Activated T-helper 9 cell treated with anti-CD3 and anti-CD28 coated beads, Interleukin-2, amount 50 U/mL, for 16 hours (primary cell): ENCODE measurements at regions not wholly inside any gene's neighbourhood (a gene's known extent, or its start where the extent isn't known, plus 50 kb on each side); places are given as distances from the start of the nearest gene placed in this dataset.

Experiments used
- DNase-seq: peaks from one replicate; pipeline ENCODE4 v3.0.0-alpha.2; 2020; ENCODE audit warnings: low read depth

- no peak for DNase-seq
Observed at GRCh38 chr18:2036086-2036485, 535.2 kb downstream of the METTL4 start.

- no peak for DNase-seq
Observed at GRCh38 chr18:2040279-2040678, 531.0 kb downstream of the METTL4 start.

DNA sequence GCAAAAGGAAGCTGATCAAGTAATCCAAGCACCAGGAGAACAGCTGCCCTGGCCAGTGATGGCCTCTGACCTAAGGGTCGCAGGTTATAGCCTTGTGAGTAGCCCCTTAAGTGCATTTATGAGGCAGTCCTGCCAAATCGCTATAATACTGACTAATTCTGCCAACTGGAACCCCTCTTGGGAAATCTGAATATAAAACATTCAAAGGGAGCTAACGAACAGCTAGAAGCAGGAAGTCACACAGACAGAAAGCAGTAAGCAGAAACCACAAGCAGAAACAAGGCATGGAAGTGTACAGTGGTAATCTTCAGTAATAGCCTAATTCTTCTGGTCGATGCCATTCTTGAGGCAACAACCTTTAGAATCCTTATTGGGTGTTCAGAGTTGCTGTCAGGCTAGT lies 521.3 kb downstream of the METTL4 start:
- DNase-seq = no peak

DNA sequence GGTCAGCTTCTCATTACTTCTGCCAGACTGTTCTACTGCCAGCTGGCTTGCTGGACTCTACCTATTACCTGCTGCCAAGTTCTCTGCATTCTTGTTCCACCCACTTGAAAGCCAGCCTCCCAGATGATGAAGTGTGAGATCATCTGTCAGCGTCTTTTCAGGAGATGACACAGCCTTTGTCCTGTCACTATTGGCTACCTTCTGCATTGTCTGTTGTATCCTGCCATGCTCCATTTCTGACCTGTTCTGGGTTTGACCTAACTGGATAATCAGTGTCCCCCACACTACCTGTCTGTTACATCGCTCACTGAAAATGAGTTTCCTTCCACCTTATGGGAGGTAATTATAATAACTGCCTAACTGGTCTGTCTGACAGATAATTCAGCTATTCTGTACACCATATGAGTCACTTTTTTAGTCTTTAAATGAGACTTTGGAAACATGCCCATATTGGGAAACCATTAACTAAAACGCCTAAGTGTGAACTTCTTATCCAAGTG lies 520.6 kb downstream of the METTL4 start:
- no peak for DNase-seq

DNA sequence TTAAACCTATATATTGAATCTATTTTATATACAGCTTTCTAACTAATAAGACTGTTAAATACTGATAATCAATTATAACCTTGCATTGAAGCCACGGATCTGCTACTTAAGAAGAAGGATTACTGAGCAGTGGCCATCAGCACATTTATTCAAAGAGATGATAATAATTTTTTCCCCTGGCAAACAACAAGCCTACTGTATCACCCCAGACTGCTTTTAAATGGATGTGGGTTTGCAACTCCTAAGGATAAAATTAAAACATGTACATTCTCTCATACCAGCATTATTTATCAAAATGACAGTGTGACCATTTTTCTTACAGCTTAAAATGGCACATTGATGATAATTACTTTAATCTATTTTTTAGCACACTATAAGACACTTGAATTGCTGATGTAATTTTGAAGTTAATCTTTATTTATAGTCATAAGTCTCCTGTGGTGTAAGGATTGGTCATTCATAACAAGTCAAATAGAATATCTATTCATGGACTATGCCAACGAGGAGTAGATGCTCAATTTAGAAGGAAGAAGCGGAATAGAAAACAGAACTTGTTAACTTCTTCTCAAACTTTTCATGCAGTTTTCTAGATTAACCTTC lies 517.7 kb downstream of the METTL4 start:
- DNase-seq = no peak

DNA sequence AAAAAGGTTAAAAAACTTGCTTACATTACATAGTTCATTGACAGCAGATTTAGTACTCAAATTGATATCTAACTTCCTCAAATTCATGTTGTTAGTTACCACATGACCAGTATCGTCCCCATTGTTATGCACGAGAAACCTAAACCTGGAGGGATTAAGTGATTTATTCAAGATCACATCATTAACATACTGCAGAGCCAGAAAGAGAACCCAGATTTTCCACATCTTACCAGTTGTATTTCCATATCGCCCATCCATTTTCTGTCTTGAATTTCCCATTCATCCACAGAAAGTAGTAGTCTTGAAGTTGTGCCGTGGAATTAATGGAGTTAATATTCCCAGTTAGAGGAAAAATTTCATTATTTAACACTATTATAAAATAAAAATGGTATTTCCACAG lies 512.0 kb downstream of the METTL4 start:
- no peak for DNase-seq

DNA sequence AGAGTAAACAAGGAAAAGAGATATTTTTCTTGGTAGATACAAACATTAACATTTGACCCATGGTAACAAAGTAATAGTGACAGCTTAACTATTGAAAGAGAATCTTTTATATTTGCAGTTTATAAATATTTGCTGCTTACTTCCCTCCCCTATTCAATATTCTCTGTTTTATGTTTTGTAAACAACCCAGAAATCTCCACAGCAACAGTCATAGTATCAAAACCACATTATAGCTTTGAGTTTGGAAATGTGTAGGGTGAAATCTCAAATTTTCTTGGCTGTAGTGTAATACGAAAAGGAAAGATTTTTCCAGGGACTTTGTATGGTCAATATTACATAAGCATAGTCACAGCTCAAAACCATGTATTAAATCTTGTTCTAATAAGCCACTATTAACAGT lies 511.2 kb downstream of the METTL4 start:
- no peak for DNase-seq

DNA sequence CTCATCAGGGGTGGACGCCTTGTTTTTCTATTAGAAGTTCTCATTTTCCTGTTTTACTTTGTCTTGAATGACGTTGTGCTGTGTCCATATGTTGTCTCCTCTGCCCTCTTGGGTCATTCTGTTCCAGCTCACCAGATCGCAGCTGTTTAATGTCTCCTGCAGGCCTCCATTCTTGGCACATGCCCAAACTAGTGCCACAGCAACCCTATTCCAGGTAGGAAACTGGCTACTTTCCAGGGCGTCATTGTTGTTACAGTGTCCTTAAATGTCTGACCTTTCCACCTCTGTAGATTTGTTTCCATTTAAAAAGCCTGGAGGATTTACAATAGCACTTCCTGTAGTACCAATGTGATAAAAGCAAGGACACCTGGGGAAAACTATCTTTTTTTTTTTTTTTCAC lies 500.7 kb downstream of the METTL4 start:
- DNase-seq = no peak

GRCh38 chr18:2075499-2075898 lies 495.8 kb downstream of the METTL4 start:
- no peak for DNase-seq

DNA sequence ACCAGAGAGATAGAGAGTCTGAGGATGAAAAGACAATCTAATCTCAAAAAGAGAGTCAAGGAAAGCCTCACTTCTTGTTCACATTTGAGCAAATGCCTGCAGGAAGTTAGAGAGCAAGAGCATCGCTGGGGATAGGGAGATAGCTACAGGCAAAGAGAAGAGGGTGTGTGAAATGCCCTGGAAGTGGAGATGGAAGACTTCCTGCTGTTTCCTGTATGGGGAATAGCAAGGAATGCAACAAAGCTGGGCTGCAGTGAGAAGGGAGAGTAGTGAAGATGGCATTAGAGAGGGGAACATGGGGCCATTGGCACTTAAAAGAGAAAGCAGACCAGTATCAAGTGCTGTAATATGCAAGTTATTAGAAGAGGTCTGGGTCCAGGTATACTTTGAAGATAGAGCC lies 488.6 kb downstream of the METTL4 start:
- DNase-seq = no peak

GRCh38 chr18:2083691-2084090 lies 487.6 kb downstream of the METTL4 start:
- DNase-seq = no peak

- no peak for DNase-seq
Observed at GRCh38 chr18:2086439-2086838, 484.9 kb downstream of the METTL4 start.

DNA sequence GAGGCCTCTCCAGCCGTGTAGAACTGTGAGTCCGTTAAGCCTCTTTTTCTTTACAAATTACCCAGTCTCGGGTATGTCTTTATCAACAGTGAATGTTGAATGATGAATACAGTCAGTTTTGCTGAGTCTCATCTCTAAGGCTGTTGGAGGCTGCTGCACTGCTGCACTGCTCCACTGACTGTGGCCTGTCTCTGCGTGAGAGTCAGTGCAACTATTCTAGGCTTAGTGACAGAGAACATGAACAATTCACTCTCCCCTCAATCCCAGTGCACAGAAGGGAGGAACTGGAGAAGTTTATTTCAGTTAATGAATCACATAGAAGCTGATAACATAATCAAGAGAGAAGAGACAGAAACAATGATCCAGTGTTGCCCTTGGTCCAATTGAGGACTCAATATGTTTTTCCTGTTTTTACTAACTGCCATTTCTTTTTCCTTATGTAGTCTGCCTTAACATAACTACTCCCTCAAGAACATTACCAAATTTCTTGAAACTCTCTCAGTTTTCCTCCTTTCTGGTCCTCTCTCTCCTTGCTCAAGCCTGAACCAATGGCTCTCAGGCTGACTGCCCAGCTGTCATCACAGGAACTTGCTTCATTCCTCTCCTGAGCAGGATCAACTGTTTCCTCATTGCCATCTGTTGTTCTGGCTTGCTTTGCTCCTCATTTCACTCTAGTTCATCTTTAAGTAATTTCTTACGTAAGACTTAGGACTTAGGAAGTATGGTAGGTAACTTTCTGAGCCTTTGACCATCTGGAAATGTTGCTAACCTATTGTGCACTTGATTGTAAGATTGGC lies 483.2 kb downstream of the METTL4 start:
- no peak for DNase-seq

DNA sequence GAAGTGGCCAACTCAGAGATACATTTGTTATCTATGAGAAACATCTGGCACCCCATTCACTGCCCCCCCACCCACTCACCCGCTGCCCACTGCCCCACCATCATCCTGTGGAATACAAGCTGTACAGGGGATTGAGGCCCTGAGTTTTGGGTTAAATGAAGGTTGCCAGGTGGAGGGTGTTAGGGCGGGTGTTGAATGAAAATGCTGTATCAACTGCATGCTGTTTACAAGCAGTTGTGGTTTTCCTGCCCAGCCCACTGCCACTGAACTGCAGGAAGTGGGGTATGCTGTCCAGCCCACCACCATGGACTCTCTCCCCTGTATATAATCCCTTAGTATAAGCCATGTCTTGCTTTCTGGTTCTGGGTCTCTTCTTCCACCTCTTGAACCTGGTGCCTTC lies 481.9 kb downstream of the METTL4 start:
- DNase-seq = no peak

- DNase-seq = no peak
Observed at GRCh38 chr18:2091937-2092336, 479.4 kb downstream of the METTL4 start.

- no peak for DNase-seq
Observed at GRCh38 chr18:2096551-2096950, 474.8 kb downstream of the METTL4 start.

DNA sequence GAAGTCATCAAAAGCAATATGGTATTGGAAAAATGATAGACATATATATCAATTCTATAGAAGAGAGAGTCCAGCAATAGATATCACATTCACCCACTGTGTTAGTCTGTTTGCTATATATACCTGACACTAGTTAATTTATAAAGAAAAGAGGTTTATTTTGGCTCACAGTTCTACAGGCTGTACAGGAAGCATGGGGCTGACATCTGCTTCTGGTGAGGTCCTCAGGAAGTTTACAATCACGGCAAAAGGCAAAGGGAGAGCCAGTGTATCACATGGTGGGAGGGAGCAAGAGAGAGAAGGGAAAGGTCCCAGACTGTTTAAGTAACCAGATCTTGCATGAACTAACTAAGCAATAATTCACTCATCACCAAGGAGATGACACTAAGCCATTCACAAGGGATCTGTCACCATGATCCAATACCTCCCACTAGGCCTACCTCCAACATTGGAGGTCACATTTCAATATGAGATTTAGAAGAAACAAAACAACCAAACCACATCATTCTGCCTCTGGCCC lies 470.6 kb downstream of the METTL4 start:
- DNase-seq = no peak

- no peak for DNase-seq
Observed at GRCh38 chr18:2102022-2102421, 469.3 kb downstream of the METTL4 start.

DNA sequence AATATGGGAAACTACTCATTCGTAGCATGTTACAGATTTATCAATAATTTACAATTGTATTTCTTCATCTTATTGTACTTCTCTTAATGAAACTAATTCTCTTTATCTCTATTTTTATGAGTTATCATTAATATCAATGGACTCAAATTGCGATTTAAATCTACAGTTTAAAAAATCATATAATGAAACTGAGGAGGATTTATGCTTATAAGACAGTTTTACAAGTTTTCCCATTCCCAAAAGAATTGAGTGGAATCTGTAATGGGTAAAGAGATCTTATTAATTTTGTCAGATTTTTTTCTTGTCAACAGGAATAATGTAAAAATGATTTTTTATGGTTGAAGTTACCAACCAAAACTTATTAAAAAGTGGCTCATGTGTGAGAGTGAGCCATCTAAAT lies 468.0 kb downstream of the METTL4 start:
- no peak for DNase-seq

GRCh38 chr18:2104620-2105462 lies 466.5 kb downstream of the METTL4 start:
- DNase-seq = peak; percentile 12

DNA sequence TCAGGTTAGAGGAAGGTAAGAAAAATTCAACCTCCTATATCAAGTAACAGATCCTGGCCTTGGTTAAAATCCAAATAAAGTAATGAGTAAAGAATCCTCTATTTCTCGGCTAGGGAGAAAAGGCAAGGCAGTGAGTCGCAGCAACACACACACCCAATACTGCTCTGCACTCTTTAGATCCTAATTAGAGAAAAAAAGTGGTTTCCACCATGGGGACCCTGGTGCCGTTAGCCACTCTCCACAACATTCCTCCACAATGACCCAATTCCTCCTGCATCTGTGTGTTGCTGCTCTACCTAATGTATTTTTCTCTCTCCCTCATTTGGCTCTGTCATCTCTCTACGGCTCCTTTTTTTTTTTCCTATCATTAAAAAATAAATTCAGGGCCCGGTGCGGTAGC lies 462.7 kb downstream of the METTL4 start:
- no peak for DNase-seq

DNA sequence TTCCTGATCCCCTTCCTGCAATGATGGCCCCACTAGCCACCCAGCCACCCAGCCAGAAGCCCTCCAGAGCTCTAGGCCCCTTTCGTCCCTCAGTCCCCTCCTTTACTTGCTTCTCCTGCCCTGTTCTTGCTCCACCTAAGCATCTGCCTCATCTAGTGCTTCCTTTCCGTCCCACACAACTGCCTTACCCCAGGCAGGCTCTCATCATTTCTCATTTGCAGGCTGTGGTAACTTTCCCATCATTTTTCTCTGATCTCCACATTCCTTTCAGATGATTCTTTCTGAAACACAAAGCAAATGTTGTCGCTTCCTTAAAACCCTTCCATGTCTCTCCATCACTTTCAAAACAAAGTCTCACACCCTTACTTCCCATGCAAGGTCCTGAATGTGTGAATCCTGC lies 459.8 kb downstream of the METTL4 start:
- no peak for DNase-seq
